SK-N-SH treated with all-trans-retinoic acid at 6 μM for 48 hours (cell line): ENCODE measurements at regions not wholly inside any gene's neighbourhood (a gene's known extent, or its start where the extent isn't known, plus 50 kb on each side); places are given as distances from the start of the nearest gene placed in this dataset.

Experiments
- ATAC-seq: fragments of 200-7000 bp; cut with Tn5 transposase; 3 replicates; pipeline ENCODE4 v1.9.1; 2020; ENCODE audit warnings: mild to moderate bottlenecking, moderate library complexity
- ARNTL ChIP-seq: fragments of 450-650 bp; formaldehyde crosslinking; IDR thresholded peaks from 2 replicates; pipeline ENCODE4 v1.5.0; 2020; ENCODE audit warnings: low read depth, mild to moderate bottlenecking, moderate library complexity, borderline replicate concordance
- BACH2 ChIP-seq: fragments of 250-450 bp; sonication (Bioruptor Pico); IDR thresholded peaks from 2 replicates; pipeline ENCODE4 v1.9.0; 2021; ENCODE audit warnings: mild to moderate bottlenecking, borderline replicate concordance
- CREB5 ChIP-seq: fragments of 250-450 bp; sonication (Bioruptor Pico); IDR thresholded peaks from 2 replicates; pipeline ENCODE4 v1.5.1; 2020; ENCODE audit warnings: low read depth, mild to moderate bottlenecking, moderate library complexity
- CSDC2 ChIP-seq: fragments of 250-450 bp; sonication (Bioruptor Pico); IDR thresholded peaks from 2 replicates; pipeline ENCODE4 v1.5.0; 2020; ENCODE audit warnings: mild to moderate bottlenecking, moderate library complexity
- ESRRG ChIP-seq: fragments of 250-450 bp; sonication (Bioruptor Pico); IDR thresholded peaks from 2 replicates; pipeline ENCODE4 v1.6.1; 2021; ENCODE audit warnings: mild to moderate bottlenecking
- GLIS3 ChIP-seq: fragments of 250-450 bp; sonication (Bioruptor Pico); IDR thresholded peaks from 2 replicates; pipeline ENCODE4 v1.5.0; 2020; ENCODE audit warnings: mild to moderate bottlenecking, moderate library complexity
- ISL1 ChIP-seq: fragments of 250-450 bp; sonication (Bioruptor Pico); IDR thresholded peaks from 2 replicates; pipeline ENCODE4 v2.1.2; 2022; ENCODE audit warnings: mild to moderate bottlenecking, moderate library complexity
- OSR1 ChIP-seq: fragments of 250-450 bp; sonication (Bioruptor Pico); IDR thresholded peaks from 2 replicates; pipeline ENCODE4 v1.8.0; 2022; ENCODE audit warnings: moderate library complexity, mild to moderate bottlenecking, inconsistent platforms
- PPARA ChIP-seq: fragments of 250-450 bp; sonication (Bioruptor Pico); IDR thresholded peaks from 2 replicates; pipeline ENCODE4 v1.5.0; 2020; ENCODE audit warnings: mild to moderate bottlenecking, borderline replicate concordance
- RARB ChIP-seq: fragments of 250-450 bp; sonication (Bioruptor Pico); IDR thresholded peaks from 2 replicates; pipeline ENCODE4 v1.8.0; 2021; ENCODE audit warnings: mild to moderate bottlenecking, moderate library complexity
- SNAI2 ChIP-seq: fragments of 250-450 bp; sonication (Bioruptor Pico); IDR thresholded peaks from 2 replicates; pipeline ENCODE4 v1.5.0; 2020; ENCODE audit warnings: mild to moderate bottlenecking, moderate library complexity
- TCF4 ChIP-seq: fragments of 250-450 bp; sonication (Bioruptor Pico); IDR thresholded peaks from 2 replicates; pipeline ENCODE4 v1.8.0; 2021; ENCODE audit warnings: mild to moderate bottlenecking, moderate library complexity, borderline replicate concordance
- TSHZ2 ChIP-seq: fragments of 250-450 bp; sonication (Bioruptor Pico); IDR thresholded peaks from 2 replicates; pipeline ENCODE4 v1.5.0; 2020; ENCODE audit warnings: mild to moderate bottlenecking, moderate library complexity
- ZC3H10 ChIP-seq: fragments of 250-450 bp; sonication (Bioruptor Pico); IDR thresholded peaks from 2 replicates; pipeline ENCODE4 v1.5.1; 2021; ENCODE audit warnings: mild to moderate bottlenecking, moderate library complexity
- ZFP3 ChIP-seq: fragments of 250-450 bp; sonication (Bioruptor Pico); IDR thresholded peaks from 2 replicates; pipeline ENCODE4 v1.5.0; 2020; ENCODE audit warnings: mild to moderate bottlenecking, moderate library complexity
- ZFP30 ChIP-seq: fragments of 450-650 bp; formaldehyde crosslinking; IDR thresholded peaks from 2 replicates; pipeline ENCODE4 v1.5.0; 2022; ENCODE audit warnings: mild to moderate bottlenecking, moderate library complexity
- ZNF565 ChIP-seq: fragments of 450-650 bp; formaldehyde crosslinking; conservative IDR thresholded peaks from 2 replicates; pipeline ENCODE4 v1.5.0; 2020; ENCODE audit warnings: low read depth, mild to moderate bottlenecking, moderate library complexity
- ZNF70 ChIP-seq: fragments of 450-650 bp; formaldehyde crosslinking; IDR thresholded peaks from 2 replicates; pipeline ENCODE4 v1.5.0; 2020; ENCODE audit warnings: mild to moderate bottlenecking, moderate library complexity
- ZNF8 ChIP-seq: fragments of 450-650 bp; formaldehyde crosslinking; IDR thresholded peaks from 2 replicates; pipeline ENCODE4 v1.5.0; 2020; ENCODE audit warnings: mild to moderate bottlenecking, moderate library complexity
- TF ChIP-seq, protein P1 (sequence below): fragments of 250-450 bp; sonication (Bioruptor Pico); IDR thresholded peaks from 2 replicates; pipeline ENCODE4 v1.5.1; 2021; ENCODE audit warnings: mild to moderate bottlenecking, moderate library complexity

DNA sequence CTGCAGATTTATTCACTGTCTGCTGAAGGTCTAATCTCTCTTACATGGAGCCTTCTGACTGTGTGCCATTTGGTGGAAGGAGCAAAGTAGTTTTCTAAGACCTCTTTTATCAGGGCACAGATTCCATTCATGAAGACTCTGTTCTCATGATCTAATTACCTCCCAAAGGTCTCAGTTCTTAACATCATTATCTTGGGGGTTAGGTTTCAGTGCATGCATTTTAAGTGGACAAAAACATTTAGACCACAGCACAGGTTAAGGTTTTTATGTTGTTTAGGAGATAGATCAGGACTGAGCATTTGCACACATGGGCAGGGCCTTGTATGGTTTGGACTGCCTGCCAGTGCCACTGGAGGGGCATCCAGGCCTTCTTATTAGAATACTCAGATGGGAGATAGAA lies 746.1 kb downstream of the C12orf50 start:
- no peak for TF ChIP-seq OSR1 (CRISPR knock-in tag)
- no peak for TF ChIP-seq TSHZ2 (CRISPR knock-in tag)
- TF ChIP-seq CSDC2 (CRISPR knock-in tag) = no peak
- TF ChIP-seq CREB5 = no peak
- TF ChIP-seq TCF4 = no peak
- TF ChIP-seq ZNF565 = no peak
- TF ChIP-seq ZNF8 (CRISPR knock-in tag) = no peak
- TF ChIP-seq PPARA (CRISPR knock-in tag) = no peak
- TF ChIP-seq, protein P1, sequence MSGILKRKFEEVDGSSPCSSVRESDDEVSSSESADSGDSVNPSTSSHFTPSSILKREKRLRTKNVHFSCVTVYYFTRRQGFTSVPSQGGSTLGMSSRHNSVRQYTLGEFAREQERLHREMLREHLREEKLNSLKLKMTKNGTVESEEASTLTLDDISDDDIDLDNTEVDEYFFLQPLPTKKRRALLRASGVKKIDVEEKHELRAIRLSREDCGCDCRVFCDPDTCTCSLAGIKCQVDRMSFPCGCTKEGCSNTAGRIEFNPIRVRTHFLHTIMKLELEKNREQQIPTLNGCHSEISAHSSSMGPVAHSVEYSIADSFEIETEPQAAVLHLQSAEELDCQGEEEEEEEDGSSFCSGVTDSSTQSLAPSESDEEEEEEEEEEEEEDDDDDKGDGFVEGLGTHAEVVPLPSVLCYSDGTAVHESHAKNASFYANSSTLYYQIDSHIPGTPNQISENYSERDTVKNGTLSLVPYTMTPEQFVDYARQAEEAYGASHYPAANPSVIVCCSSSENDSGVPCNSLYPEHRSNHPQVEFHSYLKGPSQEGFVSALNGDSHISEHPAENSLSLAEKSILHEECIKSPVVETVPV = no peak
- TF ChIP-seq SNAI2 (CRISPR knock-in tag) = no peak
- no peak for TF ChIP-seq GLIS3 (CRISPR knock-in tag)
- no peak for TF ChIP-seq RARB (CRISPR knock-in tag)
- no peak; the same call in 2 of the 3 replicates for ATAC-seq

DNA sequence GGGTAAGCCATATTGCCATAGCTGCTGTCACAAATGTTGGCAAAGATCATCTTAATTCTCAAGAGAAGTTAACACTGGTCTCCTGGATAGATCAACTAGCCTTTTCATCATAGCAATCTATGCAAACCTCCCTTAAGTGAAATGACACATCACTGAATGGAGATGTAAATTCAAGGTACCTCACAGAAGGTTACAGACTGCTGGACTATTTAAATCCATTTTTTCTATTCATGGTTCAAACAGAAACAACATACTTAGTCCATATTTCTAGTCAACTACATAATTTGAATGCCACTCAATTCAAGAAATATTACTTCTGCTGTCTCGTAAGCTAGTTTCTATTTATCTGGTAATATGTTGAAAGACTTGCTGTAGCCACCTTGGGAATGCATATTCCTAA lies 748.3 kb downstream of the C12orf50 start:
- no peak for TF ChIP-seq ZNF8 (CRISPR knock-in tag)
- no peak for TF ChIP-seq TSHZ2 (CRISPR knock-in tag)
- no peak for TF ChIP-seq ZNF565

GRCh38 chr12:87280356-87280755 lies 748.8 kb downstream of the C12orf50 start:
- no peak for ATAC-seq
- no peak for TF ChIP-seq ZNF70
- no peak for TF ChIP-seq BACH2 (CRISPR knock-in tag)
- TF ChIP-seq TCF4 = no peak
- no peak for TF ChIP-seq PPARA (CRISPR knock-in tag)
- no peak for TF ChIP-seq ZFP3
- TF ChIP-seq SNAI2 (CRISPR knock-in tag) = no peak
- no peak for TF ChIP-seq ZFP30
- TF ChIP-seq CREB5 = no peak
- TF ChIP-seq ZC3H10 (CRISPR knock-in tag) = no peak
- no peak for TF ChIP-seq ARNTL (CRISPR knock-in tag)
- no peak for TF ChIP-seq TSHZ2 (CRISPR knock-in tag)
- no peak for TF ChIP-seq ESRRG
- TF ChIP-seq ISL1 (CRISPR knock-in tag) = no peak
- TF ChIP-seq, all 23 proteins: peak for 0

More for the DNA sequence above, 748.3 kb downstream of the C12orf50 start:
- no peak for ATAC-seq
